ENCODE measurements at regions not wholly inside any gene's neighbourhood (a gene's known extent, or its start where the extent isn't known, plus 50 kb on each side); places are given as distances from the start of the nearest gene placed in this dataset.
"Not testable (repeated sequence)": the region's sequence is repeated elsewhere in the genome, so short reads cannot be mapped to it uniquely, and the experiment has no call there.

DNA sequence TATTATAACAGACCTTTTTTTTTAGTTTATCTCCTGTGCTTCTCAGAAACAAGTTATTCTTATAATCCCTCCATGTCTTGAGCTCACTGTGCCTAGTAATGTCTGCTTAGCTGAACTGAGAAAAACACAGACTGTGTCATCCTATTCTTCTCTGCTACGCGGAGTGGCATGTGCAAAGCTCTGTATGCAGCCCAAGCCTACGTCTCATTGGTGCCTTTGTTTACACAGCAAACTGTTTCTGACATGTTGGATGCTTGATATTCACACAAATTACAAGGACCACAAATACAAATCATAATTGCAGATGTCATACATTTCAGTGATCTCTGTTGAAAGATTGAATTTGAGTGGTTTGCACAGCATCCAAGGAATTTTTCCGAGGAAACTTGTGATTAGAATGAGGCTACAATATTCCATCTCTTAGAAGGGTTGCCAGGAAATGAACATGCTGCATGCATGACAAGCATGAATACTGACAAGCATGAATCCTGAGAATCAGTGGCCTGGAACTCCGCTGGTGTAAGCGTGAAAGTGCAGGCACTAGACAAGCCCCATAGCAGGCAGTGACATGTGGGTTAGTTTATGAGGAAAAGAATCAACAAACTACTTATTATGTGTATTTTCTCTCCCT lies 128.4 kb upstream of the SGK1 start:
- no peak for DNase-seq

DNA sequence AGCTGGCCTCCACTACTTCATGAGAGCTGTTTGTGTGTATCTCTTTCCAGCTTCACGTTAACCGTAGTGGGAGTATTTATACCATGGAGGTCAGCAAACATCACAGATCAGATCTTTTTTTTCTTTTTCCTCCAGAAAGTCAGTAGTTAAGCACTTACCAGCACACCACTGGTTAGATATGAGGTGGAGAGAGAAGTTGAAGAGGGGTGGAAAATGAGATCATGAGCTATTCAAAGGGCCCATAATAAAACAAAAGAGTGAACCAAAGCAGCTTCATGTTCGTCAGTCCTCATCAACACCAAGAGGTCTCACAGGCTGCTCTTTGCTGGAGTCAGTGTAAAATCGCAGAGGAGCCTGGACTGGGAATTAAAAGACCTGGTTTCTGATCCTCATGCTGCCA lies 125.1 kb upstream of the SGK1 start:
- no peak for DNase-seq

DNA sequence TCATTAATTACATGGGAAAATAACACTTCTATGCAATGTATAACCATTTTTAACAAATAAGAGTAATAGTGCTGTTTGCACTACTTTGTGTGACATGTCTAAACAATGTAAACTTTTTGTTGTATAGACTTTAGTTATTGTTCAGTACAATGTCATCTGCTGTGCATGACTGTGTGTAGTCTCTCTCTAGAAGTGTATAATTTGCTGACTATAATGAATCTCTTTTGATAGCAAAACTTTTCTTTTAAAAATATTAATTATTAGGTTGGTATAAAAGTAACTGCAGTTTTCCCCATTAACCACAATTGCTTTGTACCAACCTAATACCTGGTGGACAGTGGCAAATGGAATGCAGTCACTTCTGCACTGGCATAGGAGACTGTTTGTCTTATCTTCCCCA lies 124.2 kb upstream of the SGK1 start:
- no peak for DNase-seq

DNA sequence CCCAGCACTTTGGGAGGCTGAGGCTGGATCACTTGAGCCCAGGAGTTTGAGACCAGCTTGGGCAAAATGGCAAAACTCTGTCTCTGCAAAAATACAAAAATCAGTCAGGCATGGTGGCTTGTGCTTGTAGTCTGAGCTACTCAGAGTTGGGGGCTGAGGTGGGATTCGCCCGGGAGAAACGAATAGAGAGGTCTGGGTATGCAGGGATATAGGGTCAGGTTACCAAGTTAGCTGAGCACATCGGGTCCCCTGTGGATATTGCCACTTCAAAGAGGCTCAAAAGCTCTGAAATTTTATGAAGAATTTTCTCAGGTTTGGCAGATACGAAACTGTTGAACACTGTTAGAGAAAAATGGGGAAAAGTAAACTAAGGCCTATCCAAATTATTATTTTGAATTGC lies 120.9 kb upstream of the SGK1 start:
- DNase-seq: no peak

DNA sequence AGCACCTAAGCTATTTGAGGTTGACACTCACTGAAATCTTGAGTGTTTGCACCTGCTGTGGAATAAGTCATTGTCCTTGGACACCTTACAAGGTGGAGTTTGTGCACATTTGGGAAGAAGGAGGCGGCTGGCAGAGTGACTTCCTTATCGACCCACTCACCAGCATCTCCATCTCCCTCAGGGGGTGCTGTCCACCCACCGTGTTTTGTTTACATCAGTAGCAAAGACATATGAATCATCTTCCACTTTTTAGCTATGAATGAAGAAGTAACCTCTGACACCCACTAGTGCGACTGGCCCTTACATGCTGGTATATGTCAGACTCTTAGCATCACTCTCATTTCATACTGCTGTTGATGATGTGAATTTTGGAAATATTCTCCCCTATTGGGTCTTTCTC lies 119.5 kb upstream of the SGK1 start:
- DNase-seq: no peak

DNA sequence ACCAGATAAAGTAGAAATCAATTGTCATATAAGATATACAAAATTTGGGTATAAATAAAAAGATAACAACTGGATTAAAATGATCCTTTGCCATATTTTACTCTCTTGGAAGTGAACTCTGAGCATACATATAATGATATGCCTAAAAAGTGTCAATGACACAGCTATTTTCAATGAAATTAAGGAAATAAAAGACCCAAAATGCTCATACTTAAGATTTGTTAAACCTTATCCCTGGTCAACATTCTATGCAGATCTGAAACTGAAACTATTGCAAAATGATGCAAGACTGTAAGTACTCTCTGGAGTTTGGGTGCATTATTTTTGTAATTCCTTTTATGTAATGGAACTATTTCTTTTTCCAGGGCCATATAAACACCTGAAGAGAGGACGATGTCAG lies 119.0 kb upstream of the SGK1 start:
- DNase-seq: no peak

DNA sequence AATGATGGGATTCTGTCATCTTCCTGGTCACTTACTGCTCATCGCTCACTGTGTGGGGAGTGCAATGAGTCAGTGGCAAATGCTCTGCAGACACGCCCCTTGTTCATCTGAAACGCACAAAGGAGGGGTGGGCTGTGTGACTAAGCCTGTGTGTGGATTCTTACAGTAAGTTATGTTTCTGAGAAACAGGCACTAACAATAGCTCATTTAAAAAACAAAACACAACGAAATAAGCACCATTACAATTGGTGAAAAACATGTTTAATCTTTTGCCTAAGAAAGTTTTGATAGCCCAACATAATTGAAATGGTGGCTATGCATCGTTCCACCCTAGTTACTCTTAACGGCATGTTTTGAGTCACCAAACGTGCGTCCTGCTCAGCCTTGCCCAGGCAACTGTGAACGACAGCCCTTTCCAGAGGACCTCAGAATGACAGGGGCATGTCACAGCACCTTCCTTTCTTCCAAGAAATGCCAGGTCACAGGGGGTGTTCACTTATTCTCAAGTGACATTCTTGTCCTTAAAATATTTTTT lies 118.4 kb upstream of the SGK1 start:
- DNase-seq: no peak

DNA sequence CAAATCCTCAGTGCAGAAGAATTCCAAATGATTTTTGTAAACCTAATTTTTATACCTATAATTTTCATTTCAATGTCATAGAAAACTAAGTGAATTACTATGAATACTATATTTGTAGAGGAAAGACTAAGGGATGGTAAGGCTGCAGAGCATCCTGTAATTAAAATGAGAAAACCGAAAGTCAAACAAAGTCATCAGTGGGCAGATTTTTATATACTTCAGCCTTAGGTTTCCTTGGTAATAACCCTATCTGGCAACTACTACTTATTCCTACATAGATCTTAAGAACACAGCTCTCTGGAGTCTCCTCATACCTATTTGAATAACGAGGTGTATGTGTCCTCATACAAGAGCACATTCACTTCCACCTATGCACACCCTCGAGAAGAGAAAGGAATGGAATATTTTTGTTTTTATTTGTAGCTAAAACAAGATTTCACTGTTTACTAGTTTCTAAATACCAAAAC lies 117.9 kb upstream of the SGK1 start:
- no peak for DNase-seq

DNA sequence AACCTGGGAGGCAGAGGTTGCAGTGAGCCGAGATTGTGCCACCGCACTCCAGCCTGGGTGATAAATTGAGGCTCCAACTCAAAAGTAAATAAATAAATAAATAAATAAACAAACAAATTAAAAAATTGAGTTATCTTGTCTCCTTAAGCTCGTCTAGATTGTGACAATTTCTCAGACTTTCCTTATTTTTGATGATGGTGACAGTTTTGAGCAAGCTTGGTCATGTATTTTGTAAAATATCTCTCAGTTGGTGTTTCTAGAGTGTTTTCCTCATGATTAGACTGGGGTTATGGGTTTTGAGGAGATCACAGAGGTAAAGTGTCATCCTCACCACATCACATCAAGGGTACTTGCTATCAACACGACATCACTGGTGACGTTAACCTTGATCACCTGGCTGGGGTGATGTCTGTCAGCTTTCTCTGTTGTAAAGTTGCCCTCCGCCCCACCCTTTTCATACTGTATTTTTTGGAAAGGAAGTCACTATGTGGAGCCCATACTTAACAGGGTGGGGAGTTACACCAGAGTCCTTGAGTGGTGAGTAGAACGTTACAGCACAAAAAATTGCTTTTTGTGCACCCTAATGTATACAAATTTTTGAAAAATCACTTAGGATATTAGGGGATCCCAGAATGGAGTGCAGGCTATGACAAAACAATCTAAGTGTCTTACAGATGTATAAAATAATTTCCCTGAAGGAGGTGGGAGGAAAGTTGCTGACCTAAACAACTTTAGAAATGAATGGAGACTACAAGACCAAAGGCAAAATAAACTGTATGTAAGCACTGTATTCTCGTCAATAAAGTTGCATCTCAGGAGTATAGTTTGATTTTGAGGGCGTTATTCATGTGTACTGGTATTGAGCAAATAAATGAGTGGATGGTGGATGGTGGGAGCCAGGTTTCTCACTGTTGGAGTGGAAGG lies 116.4 kb upstream of the SGK1 start:
- no peak for DNase-seq

DNA sequence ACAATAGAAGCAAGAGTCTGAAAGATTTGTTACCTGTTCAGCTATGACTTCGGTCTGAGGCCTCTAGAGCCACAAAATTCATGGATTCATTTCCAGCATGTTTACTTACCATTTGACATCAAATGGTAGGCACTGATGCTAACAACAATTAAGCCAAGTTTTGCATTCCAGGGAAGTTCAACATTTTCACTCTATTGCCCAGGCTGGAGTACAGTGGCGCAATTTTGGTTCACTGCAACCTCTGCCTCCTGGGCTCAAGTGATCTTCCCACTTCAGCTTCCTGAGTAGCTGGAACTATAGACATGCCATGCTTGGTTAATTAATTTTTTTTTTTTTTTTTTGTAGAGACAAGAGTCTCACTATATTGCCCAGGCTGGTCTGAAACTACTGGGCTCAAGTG lies 114.1 kb upstream of the SGK1 start:
- no peak for DNase-seq

DNA sequence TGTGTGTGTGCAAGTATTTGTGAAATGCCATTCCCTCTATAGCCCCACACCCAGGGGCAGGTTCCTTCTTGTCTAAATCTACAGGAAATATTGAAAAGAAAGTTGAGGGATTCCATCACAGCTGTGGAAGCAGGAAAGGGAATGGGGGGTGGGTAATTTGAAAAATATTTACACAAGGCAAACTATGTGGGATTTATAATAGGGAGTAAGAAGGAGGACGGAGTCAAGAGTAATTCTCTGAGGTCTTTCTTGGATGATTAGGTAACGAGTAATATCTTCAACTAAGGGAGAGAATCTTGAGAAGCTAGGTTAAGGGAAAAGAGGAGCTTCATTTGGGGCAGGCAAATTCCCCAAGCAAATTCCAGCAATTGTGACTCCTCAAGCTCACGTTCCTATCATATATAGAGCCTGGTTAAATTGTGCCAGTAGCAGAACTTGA lies 113.5 kb upstream of the SGK1 start:
- no peak for DNase-seq

DNA sequence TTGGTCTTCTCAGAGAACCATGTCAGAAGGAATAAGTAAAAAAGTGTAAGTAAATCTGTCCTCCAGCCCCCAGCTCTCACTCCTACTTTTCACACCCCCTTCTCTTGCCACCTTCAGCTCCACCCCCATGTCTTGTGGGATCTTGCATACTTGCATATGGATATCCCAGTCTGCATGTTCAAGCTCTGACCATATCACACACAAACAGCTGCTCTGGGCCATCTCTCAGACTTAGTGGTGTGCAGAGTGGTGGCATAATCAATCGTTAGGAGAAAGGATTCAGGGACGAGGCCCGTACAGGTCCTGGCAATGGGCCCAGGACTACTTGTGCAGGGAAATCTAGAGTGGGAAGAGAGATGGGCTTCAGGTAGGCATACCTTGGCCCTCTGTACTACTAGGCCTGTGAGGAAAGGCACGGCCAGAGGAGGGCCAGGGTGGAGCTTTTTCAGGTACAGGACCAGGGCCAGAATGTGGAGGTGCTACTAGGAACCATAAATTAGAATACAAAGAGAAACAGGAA lies 112.0 kb upstream of the SGK1 start:
- DNase-seq: no peak

DNA sequence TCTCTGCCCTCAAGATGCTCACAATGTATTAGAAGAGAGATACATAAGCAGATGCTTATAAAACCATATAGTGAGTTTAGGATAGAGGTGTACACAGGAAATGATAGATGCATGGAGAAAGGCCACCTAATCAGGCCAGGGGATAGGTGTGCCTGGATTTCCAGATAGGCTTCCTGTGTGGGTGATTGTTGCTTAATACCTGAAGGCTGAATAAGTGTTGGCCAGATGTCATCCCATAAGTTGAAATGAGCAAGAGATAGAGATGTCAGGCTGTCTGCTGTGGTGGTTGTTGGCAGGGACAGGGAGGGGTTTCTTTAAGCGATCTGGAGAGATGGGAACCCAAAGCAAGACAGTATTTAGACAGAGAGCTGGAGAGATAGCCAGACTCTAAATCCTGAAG lies 109.8 kb upstream of the SGK1 start:
- DNase-seq: no peak

DNA sequence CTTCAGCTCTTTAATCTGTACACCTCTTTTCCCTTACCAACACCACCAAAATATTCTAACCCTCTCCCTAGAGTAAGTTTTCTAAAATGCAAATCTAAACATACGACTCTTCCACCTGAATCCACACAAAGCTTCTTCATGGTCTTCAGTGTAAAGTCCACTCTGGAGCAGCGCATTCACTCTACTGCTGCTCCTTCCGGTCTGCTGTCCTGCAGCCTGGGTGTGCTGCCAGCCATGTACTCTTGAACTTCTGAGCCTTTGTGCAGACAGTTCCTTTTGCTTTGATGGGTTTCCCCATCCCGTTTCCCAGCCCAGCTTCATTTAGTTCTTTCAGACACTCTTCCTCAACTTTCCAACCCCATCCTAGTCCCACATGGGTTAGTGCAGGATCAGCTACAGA lies 108.7 kb upstream of the SGK1 start:
- DNase-seq: no peak

DNA sequence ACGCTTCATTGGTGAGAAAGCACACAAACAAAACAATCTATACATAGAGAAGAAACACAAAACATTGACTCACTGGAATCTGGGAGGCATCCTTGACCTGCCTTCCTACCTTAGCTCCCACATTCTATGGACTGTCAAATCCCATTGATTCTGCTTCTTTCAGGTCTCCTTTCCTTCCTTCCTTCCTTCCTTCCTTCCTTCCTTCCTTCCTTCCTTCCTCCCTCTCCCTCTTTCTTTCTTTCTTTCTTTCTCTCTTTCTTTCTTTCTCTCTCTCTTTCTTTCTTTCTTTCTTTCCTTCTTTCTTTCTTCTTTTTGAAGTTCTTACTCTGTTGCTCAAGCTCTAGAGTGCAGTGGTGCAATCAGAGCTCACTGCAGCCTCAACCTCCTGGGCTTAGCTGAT lies 108.0 kb upstream of the SGK1 start:
- DNase-seq: not testable (repeated sequence)

DNA sequence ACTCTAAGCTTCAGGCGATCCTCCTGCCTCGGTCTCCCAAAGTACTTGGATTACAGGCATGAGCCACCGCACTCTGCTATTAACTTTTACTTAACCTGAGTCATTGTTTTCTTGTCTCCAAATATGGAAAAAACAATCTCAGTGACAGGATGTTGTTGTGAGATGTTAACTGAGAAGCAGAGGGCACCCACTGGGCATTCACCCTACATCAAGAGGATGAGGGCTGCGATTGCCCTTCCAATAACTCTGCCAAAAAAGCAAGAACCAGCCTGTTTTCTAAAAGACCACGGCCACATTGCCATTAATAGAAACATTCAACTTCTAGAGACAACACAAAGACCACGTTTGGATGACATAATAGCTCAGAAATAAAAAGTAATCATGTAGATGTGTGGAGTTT lies 107.6 kb upstream of the SGK1 start:
- no peak for DNase-seq

DNA sequence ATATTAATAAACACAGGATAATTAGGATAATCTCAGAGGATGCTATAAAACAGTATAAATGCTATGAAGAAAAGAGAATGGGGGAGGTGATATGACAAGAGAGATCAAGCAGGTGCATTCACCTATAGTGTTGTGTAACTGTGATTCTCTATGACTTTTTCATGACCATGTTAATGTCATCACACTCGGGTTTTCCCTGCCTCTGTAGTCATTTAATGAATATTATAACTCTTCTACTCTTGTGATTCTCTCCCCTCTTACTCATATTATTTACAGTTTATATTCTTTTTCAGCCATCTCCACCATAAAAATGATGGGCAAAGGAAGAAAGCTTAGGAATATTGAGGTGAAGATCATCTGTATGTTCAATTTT lies 106.9 kb upstream of the SGK1 start:
- DNase-seq: no peak

DNA sequence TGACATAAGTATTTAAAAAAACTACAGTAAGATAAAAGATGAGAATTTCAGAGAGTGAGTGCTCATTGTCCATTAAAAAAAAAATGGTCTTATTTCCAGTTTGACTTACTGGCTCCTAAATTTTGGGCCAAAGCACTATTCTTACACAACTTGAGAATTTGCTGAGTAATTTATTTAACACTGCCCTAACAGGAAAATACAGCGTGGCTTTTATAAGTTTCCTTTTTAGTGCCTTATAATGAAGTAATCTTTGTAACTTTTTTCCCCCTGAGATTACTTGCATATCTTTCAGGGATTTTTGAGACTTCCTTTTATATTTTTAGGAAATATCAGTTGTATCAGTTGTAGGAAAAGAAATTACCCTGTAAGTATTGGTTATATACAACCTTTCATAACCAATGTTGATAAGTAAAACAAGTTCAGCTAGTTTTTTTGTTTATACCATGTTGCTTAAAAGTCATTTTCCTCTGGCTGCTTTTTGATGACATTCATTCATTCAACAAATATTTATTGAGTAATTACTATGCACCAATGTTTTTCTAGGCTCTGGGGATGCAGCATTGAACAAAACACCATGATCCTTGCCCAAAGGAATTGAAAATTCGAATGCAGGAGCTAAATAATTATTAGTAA lies 106.4 kb upstream of the SGK1 start:
- no peak for DNase-seq

DNA sequence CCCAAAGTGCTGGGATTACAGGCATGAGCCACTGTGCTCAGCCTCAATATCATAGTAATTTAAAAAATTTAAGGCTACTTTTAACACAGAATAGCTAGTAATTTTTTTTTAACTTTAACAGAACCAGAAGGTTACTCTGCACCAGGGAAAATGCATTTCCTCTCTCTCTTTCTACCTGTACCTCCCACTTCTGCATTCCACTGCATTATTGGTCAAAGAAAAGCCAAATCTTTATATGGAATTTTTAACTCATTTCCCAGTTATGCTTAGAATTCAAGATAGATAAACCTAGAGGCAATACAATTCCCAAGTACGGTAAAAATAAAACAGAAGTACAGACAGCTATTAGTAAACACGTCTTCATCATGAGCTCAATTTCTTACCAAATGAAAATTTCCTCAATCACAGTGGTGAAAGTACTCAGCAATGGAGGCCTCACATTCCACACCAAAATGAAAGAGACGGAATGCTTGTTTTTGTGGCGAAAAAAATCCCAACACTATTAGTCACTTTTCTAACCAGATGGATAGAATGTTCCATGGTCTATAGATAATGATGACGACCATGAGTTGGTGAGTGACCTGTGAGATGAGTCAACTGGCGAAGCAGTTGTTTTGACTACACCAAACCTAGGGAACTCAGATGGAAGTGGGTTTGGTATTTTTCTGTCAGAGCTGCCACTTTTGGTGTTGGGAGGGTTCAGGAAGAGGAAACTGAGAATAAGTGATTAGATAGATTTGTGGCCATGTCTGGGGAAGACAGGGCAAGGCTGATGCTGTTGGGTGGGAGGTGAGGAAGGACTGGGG lies 104.7 kb upstream of the SGK1 start:
- DNase-seq: no peak

DNA sequence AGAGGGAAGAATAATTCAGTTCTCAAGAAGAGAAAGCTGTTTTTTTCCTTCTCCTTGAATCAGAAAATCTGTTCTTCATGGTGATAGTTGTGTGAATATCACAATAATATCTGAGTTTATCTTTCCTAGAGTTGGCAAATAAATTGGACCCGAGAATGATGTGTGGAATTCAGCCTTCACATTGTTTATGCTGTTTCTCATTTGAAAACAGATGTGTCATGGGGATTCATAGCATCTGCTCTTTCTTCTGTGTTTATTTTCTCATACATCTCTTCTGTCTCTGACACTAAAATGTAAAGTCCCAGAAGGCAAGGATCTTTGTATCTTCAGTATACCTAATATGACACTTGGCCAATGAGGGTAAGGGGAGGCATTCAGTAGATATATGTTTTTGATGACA lies 103.6 kb upstream of the SGK1 start:
- no peak for DNase-seq

DNA sequence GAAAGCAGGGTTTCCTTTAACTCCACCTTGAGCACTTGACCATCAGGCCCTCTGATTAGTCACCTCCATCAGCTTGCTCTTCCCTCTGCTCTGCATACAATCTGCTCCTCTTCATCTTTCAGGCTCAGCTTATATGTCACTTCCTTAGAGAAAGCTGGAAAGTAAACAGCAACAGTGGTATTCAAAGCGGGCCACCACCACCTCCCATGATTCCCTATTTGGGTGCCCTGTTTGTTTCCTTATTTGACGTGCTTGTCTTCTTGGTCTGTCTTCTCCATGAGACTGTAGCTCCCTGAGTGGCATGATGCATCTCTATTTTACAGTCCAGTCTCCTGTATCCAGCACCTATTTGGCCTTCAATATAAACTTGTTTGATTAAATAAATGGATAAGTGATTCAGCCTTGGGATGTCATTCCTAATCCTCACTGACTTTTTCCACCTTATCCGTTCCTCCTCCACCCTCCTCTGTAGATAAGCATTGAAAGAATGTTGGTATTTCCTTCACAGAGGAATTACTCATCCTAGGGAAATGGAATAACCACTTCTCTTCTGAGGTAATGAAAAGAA lies 102.8 kb upstream of the SGK1 start:
- DNase-seq: no peak

DNA sequence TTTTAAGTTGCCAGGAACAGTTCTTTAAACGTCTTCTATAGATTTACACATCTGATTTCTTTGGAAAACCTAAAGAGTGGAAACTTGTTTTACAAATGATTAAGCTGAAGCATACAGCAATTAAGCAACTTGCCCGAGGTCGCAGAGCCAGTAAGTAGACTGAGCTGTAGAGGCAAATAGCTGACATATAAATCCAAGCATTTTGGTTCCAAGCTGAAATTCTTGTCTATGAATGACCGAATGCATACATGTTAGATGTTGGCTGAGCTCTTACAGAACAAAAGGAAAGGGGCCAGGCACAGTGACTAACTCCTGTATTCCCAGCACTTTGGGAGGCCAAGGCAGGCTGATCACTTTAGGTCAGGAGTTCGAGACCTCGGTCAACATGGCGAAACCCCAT lies 101.8 kb upstream of the SGK1 start:
- no peak for DNase-seq

Data from hematopoietic multipotent progenitor cell treated with erythropoietin and hydrocortisone succinate and interleukin-3 and kit ligand, for 8 days (in vitro differentiated cells).